HG03460 (cell line): ENCODE measurements at regions not wholly inside any gene's neighbourhood (a gene's known extent, or its start where the extent isn't known, plus 50 kb on each side); places are given as distances from the start of the nearest gene placed in this dataset.
"Not testable (repeated sequence)": the region's sequence is repeated elsewhere in the genome, so short reads cannot be mapped to it uniquely, and the experiment has no call there.

ENCODE experiments used
- ATAC-seq: cut with Tn5 transposase; IDR thresholded peaks from one replicate; pipeline ENCODE4 v1.9.1; 2021; ENCODE audit not compliant: unreplicated experiment

- no peak for ATAC-seq
Observed at GRCh38 chr4:186845137-186845842, 121.6 kb upstream of the FAT1 start.

GRCh38 chr4:186846426-186846825, 122.8 kb upstream of the FAT1 start:
- no peak for ATAC-seq

- not testable (repeated sequence) for ATAC-seq
Observed at GRCh38 chr4:186847429-186848131, 123.9 kb upstream of the FAT1 start.

GRCh38 chr4:186848437-186848836, 124.8 kb upstream of the FAT1 start:
- no peak for ATAC-seq

GRCh38 chr4:186851291-186852072, 127.8 kb upstream of the FAT1 start:
- ATAC-seq: no peak

GRCh38 chr4:186852073-186852420, 128.4 kb upstream of the FAT1 start:
- no peak for ATAC-seq

GRCh38 chr4:186852964-186853391, 129.3 kb upstream of the FAT1 start:
- peak; percentile 91 for ATAC-seq

GRCh38 chr4:186854256-186854655, 130.6 kb upstream of the FAT1 start:
- no peak for ATAC-seq

- no peak for ATAC-seq
Observed at GRCh38 chr4:186855111-186855510, 131.5 kb upstream of the FAT1 start.

- ATAC-seq: no peak
Observed at GRCh38 chr4:186857793-186858192, 134.1 kb upstream of the FAT1 start.

GRCh38 chr4:186858355-186858754, 134.7 kb upstream of the FAT1 start:
- no peak for ATAC-seq

- ATAC-seq: no peak
Observed at GRCh38 chr4:186859420-186859819, 135.8 kb upstream of the FAT1 start.

GRCh38 chr4:186861317-186861716, 137.7 kb upstream of the FAT1 start:
- ATAC-seq: no peak

- ATAC-seq: no peak
Observed at GRCh38 chr4:186871856-186872255, 148.2 kb upstream of the FAT1 start.

GRCh38 chr4:186873095-186873494, 149.4 kb upstream of the FAT1 start:
- not testable (repeated sequence) for ATAC-seq

- ATAC-seq: no peak
Observed at GRCh38 chr4:186875476-186875875, 151.8 kb upstream of the FAT1 start.

GRCh38 chr4:186876961-186877626, 153.4 kb upstream of the FAT1 start:
- ATAC-seq: no peak

GRCh38 chr4:186878203-186878776, 154.6 kb upstream of the FAT1 start:
- ATAC-seq: no peak

- no peak for ATAC-seq
Observed at GRCh38 chr4:186881521-186882220, 158.0 kb upstream of the FAT1 start.

GRCh38 chr4:186882293-186882692, 158.6 kb upstream of the FAT1 start:
- ATAC-seq: no peak
